ENCODE measurements at regions not wholly inside any gene's neighbourhood (a gene's known extent, or its start where the extent isn't known, plus 50 kb on each side); places are given as distances from the start of the nearest gene placed in this dataset.

DNA sequence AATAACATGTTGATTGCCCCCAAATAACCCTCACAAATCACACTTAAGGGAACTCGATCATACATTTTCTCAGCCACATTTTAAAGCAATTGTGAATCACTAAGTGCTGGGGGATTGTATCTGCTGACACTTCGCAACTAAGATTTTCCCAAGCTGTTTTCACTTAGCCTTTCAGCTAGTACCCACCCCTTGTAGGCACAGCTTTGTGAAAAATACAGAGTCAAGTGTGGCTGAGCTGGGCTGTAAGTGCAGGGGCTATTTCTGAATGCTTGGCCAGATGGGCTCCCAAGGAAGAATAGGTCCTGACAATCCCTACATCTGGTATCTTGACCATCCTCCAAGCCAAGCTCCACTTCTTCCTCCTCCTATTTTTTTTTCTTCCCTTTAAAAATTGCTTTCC lies 289.2 kb upstream of the NMUR2 start:
- no peak for DNase-seq (ENCODE audit: low spot score)
- TF ChIP-seq, protein P1, sequence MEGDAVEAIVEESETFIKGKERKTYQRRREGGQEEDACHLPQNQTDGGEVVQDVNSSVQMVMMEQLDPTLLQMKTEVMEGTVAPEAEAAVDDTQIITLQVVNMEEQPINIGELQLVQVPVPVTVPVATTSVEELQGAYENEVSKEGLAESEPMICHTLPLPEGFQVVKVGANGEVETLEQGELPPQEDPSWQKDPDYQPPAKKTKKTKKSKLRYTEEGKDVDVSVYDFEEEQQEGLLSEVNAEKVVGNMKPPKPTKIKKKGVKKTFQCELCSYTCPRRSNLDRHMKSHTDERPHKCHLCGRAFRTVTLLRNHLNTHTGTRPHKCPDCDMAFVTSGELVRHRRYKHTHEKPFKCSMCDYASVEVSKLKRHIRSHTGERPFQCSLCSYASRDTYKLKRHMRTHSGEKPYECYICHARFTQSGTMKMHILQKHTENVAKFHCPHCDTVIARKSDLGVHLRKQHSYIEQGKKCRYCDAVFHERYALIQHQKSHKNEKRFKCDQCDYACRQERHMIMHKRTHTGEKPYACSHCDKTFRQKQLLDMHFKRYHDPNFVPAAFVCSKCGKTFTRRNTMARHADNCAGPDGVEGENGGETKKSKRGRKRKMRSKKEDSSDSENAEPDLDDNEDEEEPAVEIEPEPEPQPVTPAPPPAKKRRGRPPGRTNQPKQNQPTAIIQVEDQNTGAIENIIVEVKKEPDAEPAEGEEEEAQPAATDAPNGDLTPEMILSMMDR (IDR thresholded peaks at IDR 0.05; ENCODE audit: extremely low read depth, missing control alignments) = no peak

DNA sequence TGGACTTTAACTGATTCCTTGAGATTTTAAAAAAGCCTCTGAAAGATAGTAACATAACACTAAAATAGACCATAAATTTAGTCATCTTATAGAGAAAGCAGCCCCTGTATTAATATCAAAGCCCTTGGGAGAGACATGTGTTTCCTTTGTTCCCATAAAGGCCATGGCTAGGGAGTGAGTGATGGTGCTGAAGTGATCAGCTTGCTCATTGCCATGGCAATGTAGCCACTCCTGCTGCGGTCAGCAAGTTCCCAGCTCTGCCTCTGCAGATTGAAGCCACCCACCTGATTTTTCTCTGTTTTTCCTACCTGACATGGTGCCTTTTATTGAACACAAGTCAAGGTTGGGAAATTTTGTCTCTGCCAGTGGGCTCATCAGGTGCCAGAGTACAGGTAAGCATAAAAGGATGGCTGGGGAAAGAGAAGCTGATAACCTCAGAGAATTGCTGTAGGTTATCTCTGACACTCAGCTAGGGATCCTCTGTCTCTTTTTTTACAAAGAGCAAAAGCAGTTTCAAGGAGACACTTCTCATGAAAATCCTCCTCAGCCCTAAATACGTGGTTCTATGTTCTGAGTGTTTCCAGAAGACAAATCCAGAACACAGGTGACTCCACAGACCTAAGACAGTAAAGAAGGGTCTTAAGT lies 296.3 kb upstream of the NMUR2 start:
- TF ChIP-seq, protein P1 (IDR thresholded peaks at IDR 0.05; ENCODE audit: extremely low read depth, missing control alignments) = no peak
- no peak for DNase-seq (ENCODE audit: low spot score)

DNA sequence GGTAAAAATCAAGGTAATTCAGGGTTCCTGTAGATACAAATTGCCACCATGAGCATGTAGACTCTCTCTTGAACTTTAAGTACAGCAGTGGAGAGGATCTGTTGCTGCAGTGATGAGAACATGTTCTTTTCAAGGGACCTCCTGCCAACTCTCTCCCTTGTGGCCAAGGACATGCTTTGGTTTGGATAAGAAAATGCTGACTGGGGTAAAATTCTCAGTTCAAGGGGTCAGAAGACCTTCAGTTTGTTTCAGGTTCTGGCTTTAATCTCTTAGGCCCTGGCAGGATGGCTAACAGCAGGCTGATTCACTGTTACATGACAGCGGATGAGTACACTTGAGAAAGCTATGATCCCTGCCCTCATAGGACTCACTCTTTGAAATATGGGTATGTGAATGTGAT lies 299.2 kb upstream of the NMUR2 start:
- TF ChIP-seq, protein P1 (IDR thresholded peaks at IDR 0.05; ENCODE audit: extremely low read depth, missing control alignments) = no peak
- DNase-seq (ENCODE audit: low spot score) = no peak

DNA sequence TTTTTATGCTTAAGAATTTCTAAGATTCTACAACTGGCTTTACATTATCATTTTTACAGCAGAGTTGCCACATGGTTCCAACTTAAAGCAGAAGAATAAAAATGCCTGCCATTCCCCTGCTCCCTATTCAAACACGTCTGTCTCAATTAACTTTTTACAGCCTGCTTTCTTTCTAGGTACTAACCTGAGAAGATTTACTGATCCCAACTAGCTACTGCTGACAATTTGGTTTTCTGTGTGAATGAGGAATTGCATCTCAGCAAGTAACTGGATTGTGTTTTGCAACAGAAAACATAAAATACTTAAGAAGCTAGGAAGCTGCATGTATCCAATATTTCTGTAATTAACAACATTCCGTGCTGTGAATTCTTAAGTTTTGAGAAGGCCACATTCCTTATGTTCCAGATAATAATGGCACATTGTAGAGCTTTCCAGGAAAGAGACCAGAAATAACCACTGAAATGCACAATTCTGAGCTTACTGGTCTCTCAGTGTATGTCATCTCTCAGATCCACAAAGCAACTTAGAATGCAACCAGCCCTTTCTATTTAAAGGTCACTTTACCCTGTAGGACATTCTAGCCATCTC lies 306.8 kb upstream of the NMUR2 start:
- TF ChIP-seq, protein P1 (IDR thresholded peaks at IDR 0.05; ENCODE audit: extremely low read depth, missing control alignments) = no peak
- no peak for DNase-seq (ENCODE audit: low spot score)

- TF ChIP-seq, protein P1 (IDR thresholded peaks at IDR 0.05; ENCODE audit: extremely low read depth, missing control alignments) = no peak
- DNase-seq (ENCODE audit: low spot score) = no peak
Observed at GRCh38 chr5:152717393-152717792, 312.3 kb upstream of the NMUR2 start.

- TF ChIP-seq, protein P1 (IDR thresholded peaks at IDR 0.05; ENCODE audit: extremely low read depth, missing control alignments) = no peak
- DNase-seq (ENCODE audit: low spot score) = no peak
Observed at GRCh38 chr5:152723482-152723881, 318.4 kb upstream of the NMUR2 start.

- TF ChIP-seq, protein P1 (IDR thresholded peaks at IDR 0.05; ENCODE audit: extremely low read depth, missing control alignments) = no peak
- no peak for DNase-seq (ENCODE audit: low spot score)
Observed at GRCh38 chr5:152730176-152730575, 325.1 kb upstream of the NMUR2 start.

Measured in GM20000 (cell line).